GM12864 (cell line): ENCODE measurements at regions not wholly inside any gene's neighbourhood (a gene's known extent, or its start where the extent isn't known, plus 50 kb on each side); places are given as distances from the start of the nearest gene placed in this dataset.

Source experiments
- DNase-seq: peaks from one replicate; pipeline ENCODE4 v3.0.0-alpha.2; 2011; ENCODE audit warnings: low read depth
- H3K4me3 ChIP-seq: 2 replicates; pipeline ENCODE4 v1.5.1; 2011; ENCODE audit warnings: mild to moderate bottlenecking, low read depth, low read length, control low read depth
- CTCF ChIP-seq: IDR thresholded peaks from 2 replicates; pipeline ENCODE4 v1.5.1; 2011; ENCODE audit warnings: low read depth, mild to moderate bottlenecking, moderate library complexity, low read length, control low read depth, inconsistent platforms; ENCODE audit errors: missing control alignments

- no peak overlapping the region for H3K4me3 ChIP-seq
- no peak for TF ChIP-seq CTCF
- no peak for DNase-seq
Observed at GRCh38 chr1:115560027-115560426, 81.7 kb upstream of the VANGL1 start.

- H3K4me3 ChIP-seq: no peak overlapping the region
- TF ChIP-seq CTCF: no peak
Observed at GRCh38 chr1:115558275-115558674, 83.5 kb upstream of the VANGL1 start.

GRCh38 chr1:115557715-115558114, 84.1 kb upstream of the VANGL1 start:
- H3K4me3 ChIP-seq: no peak overlapping the region
- no peak for DNase-seq
- no peak for TF ChIP-seq CTCF

More at GRCh38 chr1:115558275-115558674, 83.5 kb upstream of the VANGL1 start:
- DNase-seq: no peak

- no peak for TF ChIP-seq CTCF
- no peak for DNase-seq
- no peak overlapping the region for H3K4me3 ChIP-seq
Observed at GRCh38 chr1:115556236-115556635, 85.5 kb upstream of the VANGL1 start.

GRCh38 chr1:115555446-115555845, 86.3 kb upstream of the VANGL1 start:
- DNase-seq: no peak
- no peak for TF ChIP-seq CTCF
- H3K4me3 ChIP-seq: no peak overlapping the region

- no peak for TF ChIP-seq CTCF
- no peak for DNase-seq
- no peak overlapping the region for H3K4me3 ChIP-seq
Observed at GRCh38 chr1:115547696-115548095, 94.1 kb upstream of the VANGL1 start.

- no peak for TF ChIP-seq CTCF
- no peak overlapping the region for H3K4me3 ChIP-seq
- no peak for DNase-seq
Observed at GRCh38 chr1:115546846-115547245, 94.9 kb upstream of the VANGL1 start.
